ENCODE measurements at regions not wholly inside any gene's neighbourhood (a gene's known extent, or its start where the extent isn't known, plus 50 kb on each side); places are given as distances from the start of the nearest gene placed in this dataset.

DNA sequence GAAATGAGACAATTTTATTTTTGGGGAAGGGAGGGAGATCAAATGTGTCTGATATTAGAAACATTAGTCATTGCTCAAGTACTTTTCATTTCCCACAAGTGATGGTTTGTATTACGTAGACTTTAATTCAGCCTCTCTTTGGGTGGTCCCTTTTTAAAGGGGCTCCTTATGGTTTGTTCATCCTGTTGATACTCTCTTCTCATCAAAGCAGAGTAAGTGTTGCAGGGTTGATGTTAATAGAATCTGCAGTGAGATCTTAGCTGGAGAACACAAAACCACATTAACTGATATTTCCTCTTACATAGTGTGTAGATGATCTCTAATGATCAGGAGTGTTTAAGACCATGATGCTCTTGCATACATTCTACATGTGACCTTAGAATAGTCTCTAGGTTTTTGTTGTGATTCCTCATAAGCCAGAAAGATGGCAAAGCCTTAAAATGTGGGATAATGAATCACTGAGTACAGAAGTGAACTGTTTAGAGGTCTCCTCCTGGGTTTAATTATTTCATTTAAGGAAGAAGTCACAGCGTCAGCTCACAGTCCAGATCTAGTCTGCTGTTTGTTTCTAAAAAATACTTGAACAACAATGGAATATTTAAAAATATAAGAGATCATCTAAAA, 87.4 kb upstream of the PTPRR start:
- FAIRE-seq (no peak), DNase-seq (ENCODE audit: low read depth, low spot score) (no peak)
- Histone ChIP-seq H3K4me1 (ENCODE audit: control insufficient read depth, extremely low read depth, insufficient read depth, low read length) (no peaks in the 10 kb centered on the region), H3K9me3 (ENCODE audit: control insufficient read depth, low read depth, low read length) (no peaks in the 10 kb centered on the region), H2AFZ (ENCODE audit: control insufficient read depth, low read length) (no peak overlapping the region), H3K27ac (ENCODE audit: control insufficient read depth, insufficient read depth, low read length) (no peak overlapping the region), H3K4me3 (ENCODE audit: control insufficient read depth in 2 of 3, extremely low read depth in 1 of 3, insufficient read depth in 2 of 3, low read depth in 1 of 3, low read length in 3 of 3) (no peak overlapping the region), H3K36me3 (ENCODE audit: control insufficient read depth in 2 of 2, extremely low read depth in 1 of 2, insufficient read depth in 2 of 2, low read length in 2 of 2) (no peaks in the 10 kb centered on the region), H3K27me3 (ENCODE audit: control insufficient read depth, extremely low read depth, insufficient read depth, low read length) (no peaks in the 10 kb centered on the region), H3K79me2 (ENCODE audit: control insufficient read depth, insufficient read depth, low read length) (no peaks in the 10 kb centered on the region), H3K9ac (ENCODE audit: control insufficient read depth, extremely low read depth, insufficient read depth, low read length) (no peak overlapping the region), H3K4me2 (ENCODE audit: control insufficient read depth, extremely low read depth, insufficient read depth, low read depth, low read length) (no peak overlapping the region), H3K9me1 (ENCODE audit: control insufficient read depth, extremely low read depth, insufficient read depth, low read length) (no peaks in the 10 kb centered on the region), H4K20me1 (ENCODE audit: control insufficient read depth, extremely low read depth, insufficient read depth, low read length) (no peaks in the 10 kb centered on the region)
- no peak for TF ChIP-seq EZH2 (IDR thresholded peaks at IDR 0.05; ENCODE audit: low read length)
- TF ChIP-seq, protein P1, sequence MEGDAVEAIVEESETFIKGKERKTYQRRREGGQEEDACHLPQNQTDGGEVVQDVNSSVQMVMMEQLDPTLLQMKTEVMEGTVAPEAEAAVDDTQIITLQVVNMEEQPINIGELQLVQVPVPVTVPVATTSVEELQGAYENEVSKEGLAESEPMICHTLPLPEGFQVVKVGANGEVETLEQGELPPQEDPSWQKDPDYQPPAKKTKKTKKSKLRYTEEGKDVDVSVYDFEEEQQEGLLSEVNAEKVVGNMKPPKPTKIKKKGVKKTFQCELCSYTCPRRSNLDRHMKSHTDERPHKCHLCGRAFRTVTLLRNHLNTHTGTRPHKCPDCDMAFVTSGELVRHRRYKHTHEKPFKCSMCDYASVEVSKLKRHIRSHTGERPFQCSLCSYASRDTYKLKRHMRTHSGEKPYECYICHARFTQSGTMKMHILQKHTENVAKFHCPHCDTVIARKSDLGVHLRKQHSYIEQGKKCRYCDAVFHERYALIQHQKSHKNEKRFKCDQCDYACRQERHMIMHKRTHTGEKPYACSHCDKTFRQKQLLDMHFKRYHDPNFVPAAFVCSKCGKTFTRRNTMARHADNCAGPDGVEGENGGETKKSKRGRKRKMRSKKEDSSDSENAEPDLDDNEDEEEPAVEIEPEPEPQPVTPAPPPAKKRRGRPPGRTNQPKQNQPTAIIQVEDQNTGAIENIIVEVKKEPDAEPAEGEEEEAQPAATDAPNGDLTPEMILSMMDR (optimal IDR thresholded peaks at IDR 0.05 in 1 of 3, IDR thresholded peaks at IDR 0.05 in 1 of 3, conservative IDR thresholded peaks at IDR 0.05 in 1 of 3; ENCODE audit: extremely low read depth in 1 of 3, insufficient read depth in 2 of 3, low read length in 3 of 3), result no peak
- dilution Hi-C loops (cut with MboI; ENCODE audit: extremely low pct_ligation_motif_present, low sequenced_read_pairs), result loop anchor here (25.0 kb wide), 1 partner anchor 271 kb away; no protein-coding TSS in a partner anchor

DNA sequence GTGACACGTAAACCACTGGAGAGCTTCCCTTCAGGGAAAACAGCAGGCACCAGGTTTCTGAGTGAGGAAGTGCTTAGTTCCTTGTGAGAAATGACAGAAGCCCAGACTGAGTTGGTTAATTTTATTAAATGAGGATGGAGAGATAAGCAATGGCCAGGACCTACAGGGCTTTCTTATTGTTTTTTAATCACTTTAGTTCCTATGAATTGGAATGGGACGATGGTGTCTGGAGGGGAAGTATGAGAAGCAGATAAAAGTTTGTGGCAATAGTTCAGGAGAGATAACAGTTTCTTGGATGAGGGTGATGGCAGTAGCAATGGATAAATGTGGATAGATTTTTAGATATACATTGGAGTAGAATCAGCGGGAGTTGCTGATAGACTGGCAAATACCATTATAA, 86.5 kb upstream of the PTPRR start:
- Histone ChIP-seq H3K4me2 (ENCODE audit: control insufficient read depth, extremely low read depth, insufficient read depth, low read depth, low read length) (no peak overlapping the region), H3K79me2 (ENCODE audit: control insufficient read depth, insufficient read depth, low read length) (no peaks in the 10 kb centered on the region), H3K4me3 (ENCODE audit: control insufficient read depth in 2 of 3, extremely low read depth in 1 of 3, insufficient read depth in 2 of 3, low read depth in 1 of 3, low read length in 3 of 3) (no peak overlapping the region), H3K27ac (ENCODE audit: control insufficient read depth, insufficient read depth, low read length) (no peak overlapping the region), H3K4me1 (ENCODE audit: control insufficient read depth, extremely low read depth, insufficient read depth, low read length) (no peaks in the 10 kb centered on the region), H3K9ac (ENCODE audit: control insufficient read depth, extremely low read depth, insufficient read depth, low read length) (no peak overlapping the region), H3K36me3 (ENCODE audit: control insufficient read depth in 2 of 2, extremely low read depth in 1 of 2, insufficient read depth in 2 of 2, low read length in 2 of 2) (no peaks in the 10 kb centered on the region), H3K27me3 (ENCODE audit: control insufficient read depth, extremely low read depth, insufficient read depth, low read length) (no peaks in the 10 kb centered on the region), H3K9me1 (ENCODE audit: control insufficient read depth, extremely low read depth, insufficient read depth, low read length) (no peaks in the 10 kb centered on the region), H3K9me3 (ENCODE audit: control insufficient read depth, low read depth, low read length) (no peaks in the 10 kb centered on the region), H4K20me1 (ENCODE audit: control insufficient read depth, extremely low read depth, insufficient read depth, low read length) (no peaks in the 10 kb centered on the region), H2AFZ (ENCODE audit: control insufficient read depth, low read length) (no peak overlapping the region)
- DNase-seq (ENCODE audit: low read depth, low spot score), result no peak
- dilution Hi-C loops (cut with MboI; ENCODE audit: extremely low pct_ligation_motif_present, low sequenced_read_pairs), result loop anchor here (25.0 kb wide), 1 partner anchor 270 kb away; no protein-coding TSS in a partner anchor
- FAIRE-seq, result no peak
- no peak for TF ChIP-seq EZH2 (IDR thresholded peaks at IDR 0.05; ENCODE audit: low read length)

DNA sequence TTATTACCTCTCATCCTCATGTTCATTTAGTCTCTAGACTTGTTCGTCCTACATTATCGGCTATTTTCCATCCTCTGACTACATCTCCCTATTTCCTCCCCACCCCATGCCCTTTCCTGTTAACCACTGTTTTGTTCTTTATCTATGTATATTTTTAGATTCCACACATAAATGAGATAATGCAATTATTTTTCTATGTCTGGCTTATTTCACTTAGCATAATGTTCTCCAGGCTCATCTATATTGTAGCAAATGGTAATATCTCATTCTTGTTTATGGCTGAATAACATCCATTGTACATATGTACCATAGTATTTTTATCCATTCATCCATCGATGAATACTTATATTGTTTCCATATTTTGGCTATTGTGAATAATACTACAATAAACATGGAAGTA, 84.6 kb upstream of the PTPRR start:
- dilution Hi-C loops (cut with MboI; ENCODE audit: extremely low pct_ligation_motif_present, low sequenced_read_pairs), result loop anchor here (25.0 kb wide), 1 partner anchor 268 kb away; no protein-coding TSS in a partner anchor
- Histone ChIP-seq H3K79me2 (ENCODE audit: control insufficient read depth, insufficient read depth, low read length) (no peaks in the 10 kb centered on the region), H3K9me1 (ENCODE audit: control insufficient read depth, extremely low read depth, insufficient read depth, low read length) (no peaks in the 10 kb centered on the region), H3K9me3 (ENCODE audit: control insufficient read depth, low read depth, low read length) (no peaks in the 10 kb centered on the region), H3K27me3 (ENCODE audit: control insufficient read depth, extremely low read depth, insufficient read depth, low read length) (no peaks in the 10 kb centered on the region), H3K4me1 (ENCODE audit: control insufficient read depth, extremely low read depth, insufficient read depth, low read length) (no peaks in the 10 kb centered on the region), H3K27ac (ENCODE audit: control insufficient read depth, insufficient read depth, low read length) (no peak overlapping the region), H3K9ac (ENCODE audit: control insufficient read depth, extremely low read depth, insufficient read depth, low read length) (no peak overlapping the region), H3K4me2 (ENCODE audit: control insufficient read depth, extremely low read depth, insufficient read depth, low read depth, low read length) (no peak overlapping the region), H3K4me3 (ENCODE audit: control insufficient read depth in 2 of 3, extremely low read depth in 1 of 3, insufficient read depth in 2 of 3, low read depth in 1 of 3, low read length in 3 of 3) (no peak overlapping the region), H2AFZ (ENCODE audit: control insufficient read depth, low read length) (no peak overlapping the region), H4K20me1 (ENCODE audit: control insufficient read depth, extremely low read depth, insufficient read depth, low read length) (no peaks in the 10 kb centered on the region), H3K36me3 (ENCODE audit: control insufficient read depth in 2 of 2, extremely low read depth in 1 of 2, insufficient read depth in 2 of 2, low read length in 2 of 2) (no peaks in the 10 kb centered on the region)
- no peak for TF ChIP-seq EZH2 (IDR thresholded peaks at IDR 0.05; ENCODE audit: low read length)
- TF ChIP-seq, protein P1 (optimal IDR thresholded peaks at IDR 0.05 in 1 of 3, IDR thresholded peaks at IDR 0.05 in 1 of 3, conservative IDR thresholded peaks at IDR 0.05 in 1 of 3; ENCODE audit: extremely low read depth in 1 of 3, insufficient read depth in 2 of 3, low read length in 3 of 3), result no peak
- DNase-seq (ENCODE audit: low read depth, low spot score) (no peak), FAIRE-seq (no peak)

Data from keratinocyte (primary cell).